A172 (cell line): ENCODE measurements at regions not wholly inside any gene's neighbourhood (a gene's known extent, or its start where the extent isn't known, plus 50 kb on each side); places are given as distances from the start of the nearest gene placed in this dataset.

ENCODE experiments used
- DNase-seq: peaks from one replicate; pipeline ENCODE4 v3.0.0-alpha.2; 2015; ENCODE audit warnings: low spot score

DNA sequence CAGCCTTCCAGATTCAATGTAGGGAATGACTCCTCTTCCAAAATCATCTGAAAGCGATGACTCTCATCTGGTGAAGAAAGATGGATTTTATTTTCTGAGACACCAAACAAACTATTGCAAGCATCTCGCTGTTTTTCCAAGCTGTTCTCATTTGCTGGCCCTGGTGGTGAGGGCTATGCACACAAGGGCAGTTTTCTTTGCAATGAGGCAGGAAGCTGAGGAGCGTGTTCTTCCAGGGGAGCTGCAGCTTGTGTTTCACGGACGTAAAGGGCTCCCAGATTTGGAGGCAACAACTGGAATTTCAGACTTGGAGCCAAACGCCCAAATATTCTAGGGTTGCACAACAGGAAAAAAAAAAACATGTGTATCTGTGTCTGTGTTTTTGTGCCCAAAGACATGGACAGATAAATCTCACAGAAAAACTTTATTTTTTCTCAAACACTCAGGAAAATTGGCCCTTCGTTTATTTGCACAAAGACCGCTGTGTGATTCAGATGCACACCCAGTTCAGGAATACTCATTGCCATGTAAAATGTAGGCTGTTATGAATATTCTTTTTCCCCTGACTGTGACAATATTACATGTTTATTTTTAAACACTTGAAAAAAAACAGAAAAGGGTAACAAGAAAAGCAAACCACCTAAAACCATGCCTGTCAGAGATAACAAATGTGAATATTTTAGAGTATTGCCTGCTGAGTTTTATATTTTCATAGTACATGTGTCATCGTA is 151.3 kb downstream of the GAS1 start:
- no peak for DNase-seq

DNA sequence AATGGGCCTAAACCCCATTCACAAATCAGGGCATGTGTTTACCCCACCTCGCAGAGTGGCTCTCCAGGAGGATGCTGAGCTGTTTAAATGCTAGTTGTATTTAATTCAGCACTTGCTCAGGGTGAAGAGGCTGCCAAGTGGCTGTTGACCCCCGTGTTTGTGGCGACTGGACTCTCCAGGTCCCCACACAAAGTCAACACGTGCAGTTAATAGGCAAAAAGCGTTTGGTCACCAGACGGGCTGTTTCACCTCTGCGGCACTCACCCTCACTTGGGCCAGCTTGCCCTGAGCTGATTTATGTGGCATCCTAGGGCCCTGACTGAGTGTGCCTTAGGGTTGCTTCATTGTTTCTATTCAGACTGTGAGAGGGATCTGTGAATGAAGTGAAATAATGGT is 152.3 kb downstream of the GAS1 start:
- DNase-seq: no peak

DNA sequence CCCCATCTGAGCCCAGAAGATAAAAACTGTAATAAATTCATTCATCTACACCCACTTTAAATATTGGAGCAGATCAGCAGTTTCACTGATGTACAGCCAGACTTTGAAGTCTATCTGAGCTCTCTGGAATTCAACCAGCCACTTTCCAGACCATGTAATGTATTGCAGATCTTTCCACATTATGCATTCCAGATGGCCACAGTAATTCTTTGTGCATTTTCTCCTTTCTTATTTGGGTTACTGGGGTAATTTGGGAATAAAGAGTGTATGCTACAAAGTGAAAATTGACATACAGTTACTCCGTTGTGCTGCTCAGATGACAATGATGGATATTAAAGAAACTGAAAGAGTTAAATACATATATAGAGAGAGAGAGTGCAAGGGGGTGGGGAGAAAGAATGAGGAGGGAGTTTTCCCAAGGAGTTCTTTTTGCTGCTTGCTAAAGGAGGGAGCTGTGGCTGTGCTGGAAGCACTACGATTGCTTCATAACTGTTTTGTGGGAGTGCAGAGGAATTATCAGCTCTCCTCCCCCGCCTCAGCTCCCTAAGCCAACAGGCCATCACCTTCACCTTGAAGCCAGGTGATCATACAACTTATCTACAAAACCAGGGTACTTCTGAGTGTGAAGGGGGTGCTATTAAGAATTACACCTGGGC is 152.8 kb downstream of the GAS1 start:
- DNase-seq: no peak

DNA sequence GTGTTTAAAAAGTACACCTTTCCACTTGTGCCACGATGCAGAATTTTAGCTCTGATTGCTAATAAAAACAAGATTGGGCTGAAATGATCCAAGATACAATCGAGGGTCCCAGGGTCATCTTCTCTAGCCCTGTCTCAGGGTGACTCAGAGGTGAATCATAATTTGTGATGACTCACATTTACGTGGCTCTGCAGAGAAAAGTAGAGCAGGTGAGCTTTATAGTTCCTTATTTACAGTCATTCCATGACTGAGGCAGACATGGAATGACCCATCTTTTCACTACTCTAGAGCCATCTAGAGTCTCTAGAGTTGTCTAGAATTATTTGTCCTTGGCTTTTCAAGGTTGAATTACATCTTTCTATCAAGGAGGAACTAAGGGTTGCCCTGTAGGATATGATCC is 155.2 kb downstream of the GAS1 start:
- DNase-seq: peak; percentile 77

DNA sequence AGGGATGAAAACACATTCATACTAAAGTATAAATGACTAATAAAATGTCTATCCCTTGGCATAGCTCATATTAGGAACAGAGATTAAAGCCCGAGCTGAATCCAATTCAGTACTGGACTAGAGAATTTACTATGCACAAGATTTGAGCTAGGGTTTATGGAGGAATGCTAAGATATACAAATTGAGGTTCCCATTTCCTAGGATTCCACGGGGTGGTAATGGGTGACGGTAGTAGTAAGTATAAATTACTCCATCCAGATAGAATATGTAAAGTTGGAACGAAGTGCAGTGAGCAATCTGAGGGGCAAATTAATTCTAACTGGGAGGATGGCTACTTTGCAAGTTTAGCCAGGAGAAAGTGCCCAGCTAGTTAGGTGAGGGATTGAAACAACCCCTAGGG is 156.5 kb downstream of the GAS1 start:
- DNase-seq: no peak

DNA sequence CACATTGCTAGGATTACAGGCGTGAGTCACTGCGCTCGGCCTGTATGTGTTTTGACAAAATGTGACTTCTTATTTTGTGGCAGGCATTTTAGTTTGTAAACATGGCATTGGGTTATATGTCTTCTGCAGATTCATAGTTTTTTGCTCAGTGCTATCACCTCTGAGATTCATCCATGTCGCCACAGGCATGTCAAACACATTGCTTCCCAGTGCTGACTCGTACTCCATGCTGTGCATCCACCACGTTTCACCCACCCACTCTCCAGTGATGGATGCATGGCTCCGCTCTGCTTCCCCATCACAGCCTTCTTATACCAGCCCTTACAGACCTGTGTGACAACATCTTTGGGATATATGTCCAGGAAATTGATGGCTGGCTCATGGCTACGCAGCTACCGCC is 158.8 kb downstream of the GAS1 start:
- peak; percentile 38 for DNase-seq

DNA sequence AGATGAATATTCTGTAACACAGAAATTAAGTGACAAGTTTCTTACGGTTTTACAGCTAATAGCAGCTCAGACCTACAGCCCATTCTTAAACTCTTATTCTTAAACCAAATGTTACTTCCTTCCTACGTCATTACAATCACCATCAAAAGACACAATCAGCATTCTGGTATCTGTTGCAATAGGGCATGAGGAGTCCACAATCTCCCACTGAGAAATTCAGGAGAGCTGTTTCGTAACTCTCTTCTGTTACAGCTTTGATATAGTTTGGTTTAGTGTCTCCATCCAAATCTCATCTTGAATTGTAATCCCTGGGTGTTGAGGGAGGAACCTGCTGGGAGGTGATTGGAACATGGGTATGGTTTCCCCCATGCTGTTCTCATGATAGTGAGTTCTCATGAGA is 163.4 kb downstream of the GAS1 start:
- no peak for DNase-seq

DNA sequence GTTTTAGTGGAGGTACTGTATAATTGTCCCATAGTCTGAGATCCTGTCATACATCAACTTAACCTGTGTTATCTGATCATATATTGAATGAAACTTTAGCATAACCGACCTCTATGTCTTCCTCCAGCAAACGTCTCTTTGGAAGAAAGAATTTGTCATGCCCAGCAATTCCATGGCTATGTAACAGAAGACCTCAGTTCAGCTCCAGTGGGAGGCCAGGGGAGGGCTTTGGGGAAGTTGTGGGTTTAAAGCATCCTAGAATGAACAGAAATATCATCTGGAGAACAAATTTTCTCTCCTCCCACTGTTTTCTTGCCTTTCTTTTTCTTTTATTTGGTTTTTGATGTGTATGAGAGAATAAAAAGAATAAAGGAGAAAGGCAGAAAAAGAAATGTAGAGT is 164.5 kb downstream of the GAS1 start:
- DNase-seq: no peak

DNA sequence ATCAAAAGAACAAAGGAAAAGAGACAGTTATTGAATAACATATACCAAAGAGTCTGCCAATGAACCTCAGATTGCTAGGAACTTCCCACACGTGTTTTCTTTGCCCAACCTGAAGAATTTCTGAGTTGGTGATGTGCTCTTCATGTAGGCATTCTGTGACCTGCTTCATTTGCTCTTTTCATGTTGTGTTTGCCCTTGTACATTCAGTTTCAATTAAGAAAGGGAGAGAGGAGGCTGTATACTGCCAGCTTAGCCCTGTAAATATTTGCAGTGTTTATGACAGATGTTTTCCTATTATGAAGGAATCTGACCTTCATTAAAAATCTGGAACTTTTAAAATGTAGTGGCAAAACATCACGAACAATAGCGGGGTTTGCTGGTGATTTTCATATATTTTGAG is 168.5 kb downstream of the GAS1 start:
- no peak for DNase-seq

DNA sequence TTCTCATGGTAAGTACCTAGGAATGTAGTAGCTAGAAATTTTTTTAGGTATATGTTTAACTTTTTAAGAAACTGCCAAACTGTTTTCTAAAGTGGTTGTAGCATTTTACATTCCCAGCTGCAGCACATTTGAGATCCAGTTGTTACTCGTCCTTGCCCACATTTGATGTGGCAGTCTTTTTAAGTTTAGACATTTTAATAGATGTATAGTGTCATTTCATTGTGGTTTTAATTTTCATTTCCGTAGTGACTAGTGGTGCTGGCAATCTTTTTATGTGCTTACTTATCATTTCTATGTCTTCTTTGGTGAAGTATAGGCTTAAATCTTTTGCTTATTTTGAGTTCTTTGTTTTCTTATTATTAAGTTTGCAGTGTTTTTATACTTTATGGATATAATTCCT is 171.6 kb downstream of the GAS1 start:
- no peak for DNase-seq

DNA sequence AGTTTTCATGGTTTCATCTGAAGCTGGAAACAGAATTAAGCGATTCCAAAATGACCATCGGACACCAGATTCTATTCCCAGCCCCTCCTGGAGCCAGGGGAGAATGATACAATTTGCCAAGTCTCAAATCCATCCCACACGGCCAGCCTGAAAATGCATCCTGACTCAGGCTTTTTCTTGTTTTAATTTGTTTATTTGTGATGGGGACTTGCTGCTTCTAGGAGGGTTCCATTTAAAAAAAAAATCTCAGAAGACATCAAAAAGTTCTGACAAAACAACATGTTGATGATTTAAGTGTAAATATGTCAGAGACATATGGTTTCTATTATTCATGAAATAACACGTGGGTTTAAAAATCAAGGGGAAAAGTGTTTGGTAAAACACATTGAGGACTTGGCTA is 173.2 kb downstream of the GAS1 start:
- no peak for DNase-seq

DNA sequence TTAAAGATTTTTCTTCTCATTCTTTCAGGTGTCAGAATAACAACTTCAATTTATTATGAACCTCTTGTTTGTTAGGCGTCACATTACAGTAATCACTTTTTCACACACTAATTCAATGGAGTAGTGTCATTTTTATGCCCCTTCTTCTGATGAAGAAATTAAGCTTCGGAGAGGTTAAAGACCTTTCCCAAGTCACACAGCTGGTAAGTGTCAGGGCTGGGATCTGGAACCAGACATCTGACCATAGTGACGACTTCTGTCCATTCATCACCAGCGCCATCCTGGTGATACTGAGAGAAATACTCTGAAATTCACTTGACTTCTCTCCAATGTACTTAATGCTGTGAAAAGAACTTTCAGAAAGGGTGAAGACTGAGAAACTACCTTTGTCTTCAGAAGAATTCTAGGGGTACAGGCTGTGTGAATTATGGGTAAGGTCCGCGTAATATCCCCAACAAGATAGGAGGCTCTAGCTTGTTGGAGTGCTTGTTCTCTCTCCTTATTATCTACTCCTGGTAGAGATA is 173.8 kb downstream of the GAS1 start:
- DNase-seq: no peak

DNA sequence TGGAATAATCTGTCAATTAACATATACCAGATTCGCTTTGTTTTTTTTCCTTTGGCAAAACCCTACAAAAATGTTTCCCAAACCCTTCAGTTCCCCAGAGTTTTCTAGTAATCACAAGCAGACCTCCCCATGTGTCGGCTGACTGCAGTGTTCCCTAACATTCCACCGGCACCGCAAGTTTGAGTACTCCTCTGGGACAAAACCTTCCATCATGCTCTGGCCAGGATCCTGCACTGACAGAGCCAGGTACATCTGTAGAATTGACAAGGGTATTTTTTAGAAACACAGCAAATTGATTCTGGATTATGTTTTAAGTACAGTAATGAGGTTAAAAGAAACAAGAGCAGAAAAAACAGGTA is 174.7 kb downstream of the GAS1 start:
- no peak for DNase-seq

DNA sequence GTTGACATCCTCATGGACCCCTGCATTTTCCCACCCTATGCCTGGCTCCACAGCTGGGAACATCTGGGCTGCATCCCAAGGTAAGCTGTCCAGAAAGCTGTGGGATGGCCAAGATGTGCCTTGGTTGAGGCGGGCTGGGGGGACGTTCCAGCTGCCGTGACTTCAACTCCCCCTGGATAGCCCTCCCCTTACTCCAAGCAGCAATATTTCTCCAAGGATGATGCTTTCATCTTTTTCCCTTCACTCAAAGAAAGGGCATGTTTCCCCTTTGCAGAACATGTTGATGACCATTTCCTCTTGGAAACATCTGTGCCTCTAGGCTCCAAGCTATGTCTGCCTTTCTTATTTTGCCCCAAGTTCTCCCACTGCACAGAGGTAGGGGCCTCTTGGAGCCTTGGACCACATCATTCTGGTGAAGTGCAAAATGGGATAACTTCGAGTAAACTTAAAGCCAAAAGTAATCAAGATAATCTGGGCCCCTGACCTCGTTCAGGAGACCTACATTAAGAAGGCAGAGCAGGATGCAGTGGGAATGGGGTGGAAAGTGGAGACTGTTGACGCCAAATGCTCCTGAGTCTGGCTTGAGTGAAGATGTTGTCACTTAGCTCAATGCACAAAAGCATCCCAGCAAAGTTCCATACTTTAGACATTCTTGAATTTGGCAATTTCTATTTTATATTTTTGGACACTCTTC is 175.2 kb downstream of the GAS1 start:
- DNase-seq: no peak

DNA sequence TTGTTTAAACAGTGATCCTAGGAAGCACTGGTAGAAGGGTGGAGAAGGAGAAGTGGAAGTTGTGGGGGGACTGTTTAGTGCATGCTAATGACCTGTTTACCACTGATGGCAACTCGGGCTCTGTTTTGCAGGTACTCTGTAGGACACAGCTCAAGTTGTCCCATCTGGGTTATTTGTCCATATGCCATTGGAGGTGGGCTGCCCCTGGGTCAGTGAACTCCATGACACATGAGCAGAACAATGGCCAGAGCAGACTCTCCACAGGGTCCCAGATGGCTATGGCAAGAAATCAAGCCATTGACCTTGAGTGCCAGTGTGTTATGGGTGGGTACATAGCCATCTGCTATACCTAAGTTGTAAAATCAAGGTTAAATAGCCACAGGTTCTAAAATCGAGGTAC is 175.9 kb downstream of the GAS1 start:
- DNase-seq: no peak

DNA sequence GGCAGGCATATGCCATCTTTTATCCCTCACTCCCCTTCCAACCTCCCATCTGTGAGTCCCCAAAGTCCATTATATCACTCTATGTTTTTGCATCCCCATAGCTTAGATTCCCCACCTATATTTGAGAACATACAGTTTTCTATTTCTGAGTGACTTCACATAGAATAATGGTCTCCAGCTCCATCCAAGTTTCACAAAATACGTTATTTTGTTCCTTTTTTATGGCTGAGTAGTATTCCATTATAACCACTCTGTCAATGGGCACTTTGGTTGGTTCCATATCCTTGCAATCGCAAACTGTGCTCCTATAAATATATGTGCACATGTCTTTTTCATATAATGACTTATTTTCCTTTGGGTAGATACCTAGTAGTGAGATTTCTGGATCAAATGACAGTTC is 178.6 kb downstream of the GAS1 start:
- no peak for DNase-seq

DNA sequence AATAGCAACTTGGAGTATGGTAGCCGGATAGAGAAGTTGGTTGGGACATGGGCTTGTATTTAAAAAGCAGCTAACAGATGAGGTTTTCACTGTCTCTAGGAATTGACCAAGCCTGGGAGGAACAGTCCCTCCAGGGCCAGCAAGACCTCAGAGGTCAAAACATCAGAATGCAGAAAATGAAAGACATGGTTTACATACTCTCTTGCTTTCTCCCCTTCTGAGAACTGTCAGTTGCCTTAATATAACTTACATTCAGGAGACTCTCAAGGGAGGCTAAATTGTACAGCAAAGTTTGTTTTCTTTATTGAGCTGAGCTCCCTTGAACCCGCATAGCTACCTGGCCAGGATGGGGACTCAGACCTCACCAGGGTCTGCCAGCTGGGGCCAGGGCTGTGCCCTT is 179.3 kb downstream of the GAS1 start:
- no peak for DNase-seq

DNA sequence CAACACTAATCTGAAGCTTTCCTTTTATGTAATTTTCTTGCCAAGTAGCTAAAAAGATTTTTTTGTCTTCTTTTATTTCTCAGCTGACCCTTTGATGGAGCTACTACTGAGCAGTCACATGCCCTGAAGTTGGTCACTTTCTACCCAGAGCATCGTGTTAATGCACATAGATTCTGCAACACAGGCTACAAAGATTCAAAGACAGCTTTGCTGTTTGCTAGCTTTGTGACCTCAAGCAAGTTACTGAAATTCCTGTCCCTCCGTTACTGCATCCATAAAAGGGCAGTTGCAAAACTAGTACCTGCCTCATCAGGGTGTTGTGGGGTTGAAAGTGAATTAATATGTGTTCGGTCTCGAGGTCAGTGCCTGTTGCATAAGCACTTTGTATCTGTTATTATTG is 179.9 kb downstream of the GAS1 start:
- peak; percentile 29 for DNase-seq

DNA sequence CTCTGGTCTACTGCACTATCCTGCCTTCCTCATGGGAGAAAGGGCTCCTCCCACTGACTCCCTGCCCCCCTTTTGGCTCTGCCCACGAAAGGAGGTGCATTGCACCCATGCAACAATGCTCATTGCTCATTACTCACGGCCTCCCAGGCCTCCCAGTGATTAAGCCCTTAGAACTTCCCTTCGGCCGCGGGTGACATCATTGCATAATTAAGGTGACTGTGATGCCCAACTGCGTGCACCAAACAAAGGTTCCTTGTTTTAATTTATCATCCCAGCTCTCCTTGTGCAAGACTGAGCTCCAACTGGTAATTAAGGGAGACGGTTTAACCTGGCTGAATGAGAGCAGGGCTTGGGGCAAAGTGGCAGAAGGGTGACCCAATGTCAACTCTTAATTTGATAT is 180.4 kb downstream of the GAS1 start:
- peak; percentile 98 for DNase-seq

DNA sequence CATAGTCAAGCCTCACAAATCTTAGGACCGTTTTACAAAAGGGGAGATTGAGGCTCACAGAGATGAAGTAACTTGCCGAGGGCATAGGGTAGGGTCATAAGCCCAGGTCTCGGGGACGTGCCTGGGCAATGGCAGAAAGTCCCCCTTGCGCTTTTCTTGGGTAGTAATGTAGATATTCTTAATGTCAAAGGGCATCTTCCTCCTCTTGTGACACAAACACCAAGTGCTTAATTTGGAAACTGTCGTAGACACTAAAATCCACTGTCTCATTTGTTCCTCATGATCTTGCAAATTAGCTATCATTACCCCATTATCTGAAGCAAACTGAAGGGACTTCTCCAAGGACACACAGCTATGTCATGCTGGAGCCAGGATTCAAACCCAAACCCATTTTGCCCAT is 180.8 kb downstream of the GAS1 start:
- no peak for DNase-seq

DNA sequence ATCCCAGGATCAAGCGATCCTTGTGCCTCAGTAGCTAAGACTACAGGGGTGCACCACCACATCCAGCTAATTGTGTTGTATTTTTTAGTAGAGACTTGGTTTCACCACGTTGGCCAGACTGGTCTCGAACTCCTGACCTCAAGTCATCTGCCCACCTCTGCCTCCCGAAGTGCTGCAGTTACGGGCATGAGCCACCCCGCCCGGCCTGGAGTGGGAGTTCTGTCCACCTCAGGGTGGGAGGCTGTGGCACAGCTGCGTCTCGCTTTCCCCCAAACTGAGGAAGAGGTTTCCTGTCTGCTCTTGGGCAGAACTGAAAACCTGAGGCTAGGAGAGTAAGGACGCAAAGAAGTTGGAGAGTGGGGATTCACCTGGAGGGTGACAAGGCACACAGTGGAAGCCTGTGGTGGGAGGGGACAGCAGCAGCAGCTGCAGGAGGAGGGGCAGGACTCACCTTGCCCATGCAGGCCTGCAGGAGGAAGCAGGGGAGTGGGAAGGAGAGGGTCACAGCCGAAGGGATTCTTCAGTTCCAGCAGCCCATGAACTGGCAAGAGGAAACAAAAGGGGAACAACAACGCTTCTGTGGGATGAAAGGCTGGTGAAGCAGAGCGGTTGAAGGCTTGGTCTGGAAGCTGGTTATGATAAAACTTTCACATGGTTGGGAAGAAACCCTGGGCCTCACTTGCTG is 181.4 kb downstream of the GAS1 start:
- no peak for DNase-seq

DNA sequence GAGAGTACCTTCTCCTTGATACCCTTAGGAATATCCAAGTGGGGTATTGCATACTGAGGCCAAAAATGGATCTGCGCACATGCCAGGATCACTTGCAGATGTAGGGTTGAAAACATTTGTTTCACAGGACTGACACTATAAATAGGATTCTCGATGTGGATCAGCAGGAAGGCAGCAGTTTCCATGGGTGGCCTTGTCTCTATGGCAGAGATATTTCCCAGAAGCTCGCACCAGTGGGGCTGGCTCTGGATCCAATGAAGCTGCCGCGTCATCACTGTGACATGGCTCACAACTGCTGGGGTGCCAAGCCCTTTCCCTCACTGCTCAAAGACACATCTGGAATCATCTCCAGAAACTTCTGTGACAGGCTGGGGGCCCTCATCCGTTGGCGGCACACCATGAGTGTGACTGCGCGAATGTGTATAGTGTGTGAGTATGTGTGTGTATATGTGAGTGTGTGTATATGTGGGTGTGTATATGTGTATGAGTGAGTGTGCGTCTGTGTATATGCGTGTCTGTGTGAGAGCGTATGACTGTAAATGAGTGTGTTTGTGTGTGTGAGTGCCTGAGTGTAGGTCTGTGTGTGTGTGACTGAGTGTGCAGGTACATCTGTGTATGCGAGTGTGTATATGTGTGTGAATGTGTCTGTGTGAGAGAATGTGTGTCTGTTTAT is 182.5 kb downstream of the GAS1 start:
- DNase-seq: no peak
